ENCODE measurements at regions not wholly inside any gene's neighbourhood (a gene's known extent, or its start where the extent isn't known, plus 50 kb on each side); places are given as distances from the start of the nearest gene placed in this dataset.

DNA sequence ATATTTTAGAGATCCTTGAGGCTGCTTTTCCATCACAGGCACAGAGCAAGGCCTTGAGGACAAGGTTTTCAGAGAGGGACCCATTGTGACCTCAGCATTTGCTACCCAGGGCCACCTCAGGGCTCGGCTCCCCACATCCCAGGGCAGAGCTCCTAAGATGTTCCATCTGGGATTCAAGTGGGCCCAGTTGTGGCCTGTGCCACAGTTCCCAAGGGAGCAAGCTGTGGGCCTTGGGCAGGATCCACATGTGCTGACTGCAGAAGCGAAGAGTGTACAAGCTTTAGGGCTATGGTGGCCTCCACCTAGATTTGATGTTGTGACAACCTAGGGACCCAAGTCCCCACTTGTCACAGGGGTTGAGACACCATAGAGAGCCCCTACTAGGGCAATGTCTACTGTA is 608.1 kb downstream of the HACE1 start:
- no peaks in the 10 kb centered on the region for H3K36me3 Mint-ChIP-seq (ENCODE audit: low read depth)
- peaks cover 9% of the 10 kb centered on the region for H3K9me3 Mint-ChIP-seq
- H3K27ac Mint-ChIP-seq: no peak overlapping the region
- no peak for TF ChIP-seq CTCF (IDR thresholded peaks at IDR 0.05)
- DNase-seq: no peak
- H3K27me3 Mint-ChIP-seq (ENCODE audit: low read depth, poor library complexity): peaks cover 6% of the 10 kb centered on the region
- H3K4me1 Mint-ChIP-seq: peaks cover 23% of the 10 kb centered on the region
- no peak overlapping the region for H3K4me3 Mint-ChIP-seq

DNA sequence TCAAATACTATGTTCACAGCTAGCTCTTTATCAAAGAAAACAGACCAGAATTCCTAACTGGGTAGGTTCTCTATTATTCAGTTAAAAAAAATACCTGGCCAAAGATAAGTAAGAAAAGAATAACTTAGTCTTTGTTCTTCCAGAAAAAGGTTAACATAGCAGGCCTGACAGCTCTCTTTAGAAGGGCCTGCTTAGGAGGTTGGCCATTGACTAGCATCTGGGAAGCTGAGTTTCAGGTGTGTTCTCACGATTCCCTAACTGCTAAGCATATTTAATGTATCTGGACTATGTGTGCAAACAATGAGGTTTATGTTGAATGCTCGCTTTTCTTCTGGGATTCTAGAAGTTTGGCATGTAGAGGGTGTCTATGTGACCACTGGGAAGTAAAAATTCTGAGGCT is 618.9 kb downstream of the HACE1 start:
- no peak for TF ChIP-seq CTCF (IDR thresholded peaks at IDR 0.05)
- Mint-ChIP-seq H3K27me3 (ENCODE audit: low read depth, poor library complexity) (peaks cover 6% of the 10 kb centered on the region), H3K27ac (no peak overlapping the region)

DNA sequence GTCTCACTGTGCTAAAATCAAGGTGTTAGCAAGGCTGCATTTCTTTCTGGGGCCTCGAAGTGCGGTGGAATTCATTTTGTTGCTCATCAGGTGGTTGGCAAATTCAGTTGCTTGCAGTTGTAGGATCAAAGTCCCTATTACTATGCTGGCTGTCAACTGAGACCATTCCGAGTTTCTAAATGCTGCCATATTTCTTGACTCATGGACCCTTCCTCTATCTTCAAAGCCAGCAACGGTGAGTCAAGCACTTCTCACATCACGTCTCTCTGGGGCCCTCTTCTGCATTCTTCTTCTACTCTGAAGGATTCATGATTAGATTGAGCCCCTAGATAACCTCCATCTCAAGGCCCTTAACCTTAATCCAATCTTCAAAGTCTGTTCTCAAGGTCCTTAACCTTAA is 619.7 kb downstream of the HACE1 start:
- DNase-seq: no peak

More for the DNA sequence above, 618.9 kb downstream of the HACE1 start:
- H3K4me3 Mint-ChIP-seq: no peak overlapping the region
- H3K4me1 Mint-ChIP-seq: no peaks in the 10 kb centered on the region
- DNase-seq: no peak
- H3K36me3 Mint-ChIP-seq (ENCODE audit: low read depth): no peaks in the 10 kb centered on the region
- H3K9me3 Mint-ChIP-seq: peaks cover 16% of the 10 kb centered on the region

DNA sequence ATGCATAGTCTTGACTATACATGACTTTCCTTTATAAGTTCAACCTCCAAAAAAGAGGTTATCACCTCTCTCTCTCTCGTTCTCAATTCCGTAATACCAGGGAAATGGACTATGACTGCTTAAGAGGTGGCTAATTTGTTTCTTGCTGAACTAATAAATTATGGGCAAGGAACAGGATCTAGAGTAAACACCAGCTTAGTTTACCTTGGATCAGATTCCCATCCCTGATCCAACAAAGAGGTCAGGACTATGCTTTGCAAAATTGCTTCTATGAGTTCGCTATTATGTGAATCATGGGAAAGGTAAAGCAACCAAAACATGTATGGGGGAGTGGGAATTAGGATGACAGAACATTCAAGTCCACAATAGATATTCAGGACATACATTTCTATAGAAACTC is 630.7 kb downstream of the HACE1 start:
- Mint-ChIP-seq H3K9me3 (no peaks in the 10 kb centered on the region), H3K27me3 (ENCODE audit: low read depth, poor library complexity) (no peaks in the 10 kb centered on the region), H3K4me1 (peaks cover 40% of the 10 kb centered on the region), H3K4me3 (no peak overlapping the region), H3K27ac (peak overlapping the region; percentile 42), H3K36me3 (ENCODE audit: low read depth) (no peaks in the 10 kb centered on the region)
- no peak for TF ChIP-seq CTCF (IDR thresholded peaks at IDR 0.05)
- no peak for DNase-seq

More for the DNA sequence above, 619.7 kb downstream of the HACE1 start:
- Mint-ChIP-seq H3K4me3 (no peak overlapping the region), H3K36me3 (ENCODE audit: low read depth) (no peaks in the 10 kb centered on the region), H3K27me3 (ENCODE audit: low read depth, poor library complexity) (peaks cover under 1% of the 10 kb centered on the region), H3K9me3 (peaks cover 10% of the 10 kb centered on the region), H3K4me1 (no peaks in the 10 kb centered on the region), H3K27ac (no peak overlapping the region)
- TF ChIP-seq CTCF (IDR thresholded peaks at IDR 0.05): no peak

DNA sequence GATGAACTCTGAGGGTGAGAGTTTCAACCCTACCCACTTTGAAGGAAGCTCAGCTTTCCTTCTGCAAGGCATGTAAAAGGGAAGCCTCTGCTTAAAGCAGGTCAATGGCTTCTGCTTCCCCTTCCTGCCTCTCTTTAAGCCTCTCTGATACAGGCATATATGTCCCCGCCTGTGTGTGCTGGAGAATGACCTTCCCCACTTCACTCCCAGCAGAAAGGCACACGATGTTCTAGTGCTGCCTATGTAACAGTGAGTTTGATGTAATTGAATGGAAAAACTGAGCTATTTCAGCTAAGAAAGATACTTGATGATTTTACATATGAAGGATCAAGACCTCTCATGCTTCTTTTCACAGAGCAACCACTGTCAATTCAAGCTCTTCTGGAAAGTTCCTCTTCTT is 632.2 kb downstream of the HACE1 start:
- H3K9me3 Mint-ChIP-seq: no peaks in the 10 kb centered on the region
- DNase-seq: no peak
- no peak for TF ChIP-seq CTCF (IDR thresholded peaks at IDR 0.05)
- H3K4me3 Mint-ChIP-seq: no peak overlapping the region
- H3K27ac Mint-ChIP-seq: peak overlapping the region; percentile 80
- H3K36me3 Mint-ChIP-seq (ENCODE audit: low read depth): no peaks in the 10 kb centered on the region
- peaks cover 40% of the 10 kb centered on the region for H3K4me1 Mint-ChIP-seq
- H3K27me3 Mint-ChIP-seq (ENCODE audit: low read depth, poor library complexity): no peaks in the 10 kb centered on the region

- no peak overlapping the region for H3K4me3 Mint-ChIP-seq
- H3K27me3 Mint-ChIP-seq (ENCODE audit: low read depth, poor library complexity): no peaks in the 10 kb centered on the region
- H3K36me3 Mint-ChIP-seq (ENCODE audit: low read depth): no peaks in the 10 kb centered on the region
- TF ChIP-seq CTCF (IDR thresholded peaks at IDR 0.05): no peak
- H3K4me1 Mint-ChIP-seq: peaks cover 40% of the 10 kb centered on the region
- H3K27ac Mint-ChIP-seq: peak overlapping the region; percentile 80
- DNase-seq: no peak
- no peaks in the 10 kb centered on the region for H3K9me3 Mint-ChIP-seq
Observed at GRCh38 chr6:104226790-104227446, 632.8 kb downstream of the HACE1 start.

Measured in nephron progenitor cell (in vitro differentiated cells).